Testis (tissue), 2 donors: ENCODE measurements at regions not wholly inside any gene's neighbourhood (a gene's known extent, or its start where the extent isn't known, plus 50 kb on each side); places are given as distances from the start of the nearest gene placed in this dataset.

Experiments used
- CTCF ChIP-seq, 3 experiments: fragments of 450-650 bp in 2 of 3; fragments of 200-600 bp in 1 of 3; sonication (generic) in 1 of 3; IDR thresholded peaks; one replicate each; pipeline ENCODE4 v1.5.1; 2016 to 2019; ENCODE audit warnings: antibody characterized with exemption in 3 of 3, mild to moderate bottlenecking in 2 of 3, moderate library complexity in 1 of 3
- POLR2A ChIP-seq: fragments of 450-650 bp; IDR thresholded peaks from one replicate; pipeline ENCODE4 v1.6.1; 2017; ENCODE audit warnings: antibody characterized with exemption, mild to moderate bottlenecking, moderate library complexity

GRCh38 chr10:128914681-128915080, 552.4 kb upstream of the MGMT start:
- no peak for TF ChIP-seq CTCF (IDR thresholded peaks at IDR 0.05)
- no peak for TF ChIP-seq POLR2A
